WTC11 (cell line): ENCODE measurements at regions not wholly inside any gene's neighbourhood (a gene's known extent, or its start where the extent isn't known, plus 50 kb on each side); places are given as distances from the start of the nearest gene placed in this dataset.

ENCODE experiments used
- ATAC-seq: fragments of 200-7000 bp; cut with Tn5 transposase; 2 replicates; pipeline ENCODE4 v1.10.0; 2021; ENCODE audit warnings: mild to moderate bottlenecking, moderate library complexity
- CTCF ChIA-PET: fragments of 300-600 bp; sonication (Branson Sonifier 250); formaldehyde crosslinking; loops from one replicate; lab custom pipeline; 2021; ENCODE audit warnings: antibody characterized with exemption; lab: Charles Lee
- POLR2A ChIA-PET: fragments of 350-600 bp; sonication (Branson Sonifier 250); formaldehyde crosslinking; loops from one replicate; lab custom pipeline; 2021; ENCODE audit warnings: antibody characterized with exemption; lab: Charles Lee
- DNase-seq: peaks from one replicate; pipeline ENCODE4 v3.0.0; 2021; ENCODE audit warnings: low spot score
- H3K27ac Mint-ChIP-seq: 2 replicates; pipeline ENCODE4 v1.8.0; 2021; ENCODE audit warnings: mixed read lengths
- H3K27me3 Mint-ChIP-seq: 2 replicates; pipeline ENCODE4 v1.8.0; 2021; ENCODE audit warnings: low read depth, mild to moderate bottlenecking, moderate library complexity, mixed read lengths
- H3K36me3 Mint-ChIP-seq: 2 replicates; pipeline ENCODE4 v1.8.0; 2021; ENCODE audit warnings: mixed read lengths
- H3K4me1 Mint-ChIP-seq: 2 replicates; pipeline ENCODE4 v1.8.0; 2022; ENCODE audit warnings: mixed read lengths
- H3K4me3 Mint-ChIP-seq: 2 replicates; pipeline ENCODE4 v1.8.0; 2021; ENCODE audit warnings: mild to moderate bottlenecking, moderate library complexity, mixed read lengths
- H3K9me3 Mint-ChIP-seq: 2 replicates; pipeline ENCODE4 v1.8.0; 2021; ENCODE audit warnings: mixed read lengths
- ATF6 ChIP-seq: sonication (generic); formaldehyde crosslinking; IDR thresholded peaks from 2 replicates; pipeline ENCODE4 v1.8.1; 2023; ENCODE audit warnings: mild to moderate bottlenecking, missing genetic modification reagents
- CREM ChIP-seq: sonication (generic); formaldehyde crosslinking; IDR thresholded peaks from 2 replicates; pipeline ENCODE4 v1.8.1; 2022; ENCODE audit warnings: mild to moderate bottlenecking, missing genetic modification reagents, moderate library complexity
- EMX1 ChIP-seq: fragments of 250-450 bp; sonication (Bioruptor Pico); IDR thresholded peaks from 2 replicates; pipeline ENCODE4 v1.8.0; 2021; ENCODE audit warnings: mild to moderate bottlenecking
- FOXJ3 ChIP-seq: sonication (generic); formaldehyde crosslinking; IDR thresholded peaks from 2 replicates; pipeline ENCODE4 v1.9.0; 2021; ENCODE audit warnings: missing genetic modification reagents, mild to moderate bottlenecking, borderline replicate concordance
- FOXK1 ChIP-seq: sonication (generic); formaldehyde crosslinking; IDR thresholded peaks from 2 replicates; pipeline ENCODE4 v1.8.0; 2022; ENCODE audit warnings: mild to moderate bottlenecking, moderate library complexity, missing genetic modification reagents
- KAT7 ChIP-seq: sonication (generic); formaldehyde crosslinking; IDR thresholded peaks from 2 replicates; pipeline ENCODE4 v1.8.1; 2023; ENCODE audit warnings: missing genetic modification reagents, mild to moderate bottlenecking, borderline replicate concordance
- MAX ChIP-seq: sonication (generic); formaldehyde crosslinking; IDR thresholded peaks from 2 replicates; pipeline ENCODE4 v1.8.0; 2022; ENCODE audit warnings: mild to moderate bottlenecking, missing genetic modification reagents
- NR2C2 ChIP-seq: sonication (generic); formaldehyde crosslinking; IDR thresholded peaks from 2 replicates; pipeline ENCODE4 v1.8.0; 2022; ENCODE audit warnings: mild to moderate bottlenecking, missing genetic modification reagents
- NR3C1 ChIP-seq: sonication (generic); formaldehyde crosslinking; conservative IDR thresholded peaks from 2 replicates; pipeline ENCODE4 v1.8.1; 2023; ENCODE audit warnings: low read depth, mild to moderate bottlenecking, missing genetic modification reagents
- SOX15 ChIP-seq: fragments of 250-450 bp; sonication (Bioruptor Pico); IDR thresholded peaks from 2 replicates; pipeline ENCODE4 v1.9.0; 2021; ENCODE audit warnings: mild to moderate bottlenecking
- SP1 ChIP-seq: sonication (generic); formaldehyde crosslinking; conservative IDR thresholded peaks from 2 replicates; pipeline ENCODE4 v1.8.1; 2022; ENCODE audit warnings: missing genetic modification reagents
- STAT6 ChIP-seq: sonication (generic); formaldehyde crosslinking; conservative IDR thresholded peaks from 2 replicates; pipeline ENCODE4 v1.8.1; 2023; ENCODE audit warnings: mild to moderate bottlenecking, low read depth, missing genetic modification reagents, moderate library complexity
- TEAD4 ChIP-seq: sonication (generic); formaldehyde crosslinking; IDR thresholded peaks from 2 replicates; pipeline ENCODE4 v1.8.0; 2022; ENCODE audit warnings: mild to moderate bottlenecking, missing genetic modification reagents
- TP53 ChIP-seq: sonication (generic); formaldehyde crosslinking; IDR thresholded peaks from 2 replicates; pipeline ENCODE4 v1.8.1; 2023; ENCODE audit warnings: mild to moderate bottlenecking, missing genetic modification reagents
- ZBTB21 ChIP-seq: sonication (generic); formaldehyde crosslinking; IDR thresholded peaks from 2 replicates; pipeline ENCODE4 v1.8.1; 2023; ENCODE audit warnings: mild to moderate bottlenecking, missing genetic modification reagents, borderline replicate concordance
- ZNF121 ChIP-seq: sonication (generic); formaldehyde crosslinking; IDR thresholded peaks from 2 replicates; pipeline ENCODE4 v1.8.0; 2023; ENCODE audit warnings: missing genetic modification reagents
- ZNF219 ChIP-seq: sonication (generic); formaldehyde crosslinking; IDR thresholded peaks from 2 replicates; pipeline ENCODE4 v1.8.0; 2023; ENCODE audit warnings: missing genetic modification reagents, mild to moderate bottlenecking, borderline replicate concordance
- ZNF263 ChIP-seq: sonication (generic); formaldehyde crosslinking; IDR thresholded peaks from 2 replicates; pipeline ENCODE4 v1.8.1; 2022; ENCODE audit warnings: low read depth, mild to moderate bottlenecking, moderate library complexity, missing genetic modification reagents
- ZNF317 ChIP-seq: sonication (generic); formaldehyde crosslinking; IDR thresholded peaks from 2 replicates; pipeline ENCODE4 v1.8.1; 2023; ENCODE audit warnings: low read depth, mild to moderate bottlenecking, moderate library complexity, missing genetic modification reagents, borderline replicate concordance
- ZNF425 ChIP-seq: fragments of 250-450 bp; sonication (Bioruptor Pico); conservative IDR thresholded peaks from 2 replicates; pipeline ENCODE4 v1.9.0; 2021; ENCODE audit warnings: mild to moderate bottlenecking

GRCh38 chr3:181290941-181291340 lies 301.4 kb upstream of the DNAJC19 start:
- Mint-ChIP-seq H3K4me3 (no peak overlapping the region), H3K9me3 (no peaks in the 10 kb centered on the region), H3K4me1 (peaks cover 19% of the 10 kb centered on the region), H3K27ac (no peak overlapping the region), H3K27me3 (no peaks in the 10 kb centered on the region), H3K36me3 (no peaks in the 10 kb centered on the region)
- TF ChIP-seq EMX1 (CRISPR knock-in tag) (no peak), TEAD4 (CRISPR knock-in tag) (no peak), ZBTB21 (CRISPR knock-in tag) (no peak), ZNF317 (CRISPR knock-in tag) (no peak), ATF6 (CRISPR knock-in tag) (no peak), ZNF425 (CRISPR knock-in tag) (no peak), FOXK1 (CRISPR knock-in tag) (no peak)
- ChIA-PET POLR2A (no interaction called here), CTCF (interaction anchor here (0.6 to 1.0 kb wide), 2 partner anchors 81 to 657 kb away, joined by 3 read pairs; no protein-coding TSS in a partner anchor)
- no peak for DNase-seq
- ATAC-seq = no peak

GRCh38 chr3:181289306-181289705 lies 299.8 kb upstream of the DNAJC19 start:
- no peaks in the 10 kb centered on the region for H3K9me3 Mint-ChIP-seq
- TF ChIP-seq ZNF219 (CRISPR knock-in tag) = no peak
- no peak for TF ChIP-seq SOX15 (CRISPR knock-in tag)
- TF ChIP-seq FOXK1 (CRISPR knock-in tag) = no peak
- no peak for TF ChIP-seq ZNF121
- TF ChIP-seq MAX = no peak
- TF ChIP-seq SP1 (CRISPR knock-in tag) = no peak
- no peak for TF ChIP-seq CREM (CRISPR knock-in tag)
- no peak for TF ChIP-seq NR2C2 (CRISPR knock-in tag)
- TF ChIP-seq FOXJ3 (CRISPR knock-in tag) = no peak
- no peak for TF ChIP-seq NR3C1 (CRISPR knock-in tag)
- no peak for TF ChIP-seq TP53 (CRISPR knock-in tag)
- no peak for TF ChIP-seq KAT7
- no peak for TF ChIP-seq STAT6 (CRISPR knock-in tag)
- TF ChIP-seq ZNF263 (CRISPR knock-in tag) = no peak
- TF ChIP-seq, all 79 proteins: peak for 0
- DNase-seq = no peak
- no peaks in the 10 kb centered on the region for H3K27me3 Mint-ChIP-seq
- H3K27ac Mint-ChIP-seq = no peak overlapping the region
- ChIA-PET CTCF (interaction anchor here (1.1 kb wide), 1 partner anchor 10 kb away, joined by 4 read pairs; no protein-coding TSS in a partner anchor), POLR2A (no interaction called here)
- no peak for ATAC-seq
- H3K36me3 Mint-ChIP-seq = no peaks in the 10 kb centered on the region
- H3K4me1 Mint-ChIP-seq = peaks cover 19% of the 10 kb centered on the region
- H3K4me3 Mint-ChIP-seq = no peak overlapping the region
